Keratinocyte (primary cell): ENCODE measurements at regions not wholly inside any gene's neighbourhood (a gene's known extent, or its start where the extent isn't known, plus 50 kb on each side); places are given as distances from the start of the nearest gene placed in this dataset.

Experiments
- DNase-seq: peaks from one replicate; pipeline ENCODE4 v3.0.0-alpha.2; 2011; ENCODE audit warnings: low read depth, missing footprints, low spot score
- FAIRE-seq: peaks from 2 replicates; lab custom pipeline; 2011; peaks lifted over from hg19 to GRCh38; lab: Jason Lieb, UNC
- H2AFZ ChIP-seq: 2 replicates; pipeline ENCODE4 v1.6.0; 2012; ENCODE audit warnings: low read length, control low read depth, inconsistent platforms; ENCODE audit not compliant: control insufficient read depth
- H3K27ac ChIP-seq: 2 replicates; pipeline ENCODE4 v1.5.1; 2011; ENCODE audit warnings: low read length; ENCODE audit not compliant: control insufficient read depth, insufficient read depth
- H3K27me3 ChIP-seq: 3 replicates; pipeline ENCODE4 v1.6.0; 2011; ENCODE audit warnings: low read length; ENCODE audit not compliant: control insufficient read depth, insufficient read depth; ENCODE audit errors: extremely low read depth
- H3K36me3 ChIP-seq, 2 experiments: 2 replicates in 1 of 2; 3 replicates in 1 of 2; pipeline ENCODE4 v1.5.1; 2011; ENCODE audit warnings: low read length in 2 of 2, mild to moderate bottlenecking in 1 of 2; ENCODE audit not compliant: control insufficient read depth in 2 of 2, insufficient read depth in 2 of 2; ENCODE audit errors: extremely low read depth in 1 of 2
- H3K4me1 ChIP-seq: 3 replicates; pipeline ENCODE4 v1.5.1; 2011; ENCODE audit warnings: low read length; ENCODE audit not compliant: control insufficient read depth, insufficient read depth; ENCODE audit errors: extremely low read depth
- H3K4me2 ChIP-seq: 3 replicates; pipeline ENCODE4 v1.6.0; 2011; ENCODE audit warnings: low read depth, low read length; ENCODE audit not compliant: control insufficient read depth, insufficient read depth; ENCODE audit errors: extremely low read depth
- H3K4me3 ChIP-seq, 3 experiments: fragments of 200-600 bp in 1 of 3; sonication (generic) in 1 of 3; 2 replicates in 2 of 3; 3 replicates in 1 of 3; pipeline ENCODE4 v1.5.1; 2011 to 2016; ENCODE audit warnings: low read length in 3 of 3, mild to moderate bottlenecking in 3 of 3, control low read depth in 2 of 3, inconsistent platforms in 1 of 3, low read depth in 1 of 3, mixed read lengths in 1 of 3, mixed run types in 1 of 3, moderate library complexity in 1 of 3; ENCODE audit not compliant: control insufficient read depth in 2 of 3, insufficient read depth in 2 of 3; ENCODE audit errors: extremely low read depth in 1 of 3
- H3K79me2 ChIP-seq: 2 replicates; pipeline ENCODE4 v1.6.0; 2012; ENCODE audit warnings: low read length; ENCODE audit not compliant: control insufficient read depth, insufficient read depth
- H3K9ac ChIP-seq: 3 replicates; pipeline ENCODE4 v1.6.0; 2011; ENCODE audit warnings: low read length; ENCODE audit not compliant: control insufficient read depth, insufficient read depth; ENCODE audit errors: extremely low read depth
- H3K9me1 ChIP-seq: 3 replicates; pipeline ENCODE4 v1.6.0; 2011; ENCODE audit warnings: low read length; ENCODE audit not compliant: control insufficient read depth, insufficient read depth; ENCODE audit errors: extremely low read depth
- H3K9me3 ChIP-seq: 2 replicates; pipeline ENCODE4 v1.5.1; 2012; ENCODE audit warnings: low read depth, low read length; ENCODE audit not compliant: control insufficient read depth
- H4K20me1 ChIP-seq: 3 replicates; pipeline ENCODE4 v1.6.0; 2011; ENCODE audit warnings: low read length; ENCODE audit not compliant: control insufficient read depth, insufficient read depth; ENCODE audit errors: extremely low read depth
- CTCF ChIP-seq, 3 experiments: IDR thresholded peaks in 1 of 3; conservative IDR thresholded peaks in 1 of 3; optimal IDR thresholded peaks in 1 of 3; 2 replicates in 2 of 3; 3 replicates in 1 of 3; pipeline versions ENCODE3 to v1.5.1; 2011; ENCODE audit warnings: low read length in 3 of 3, mild to moderate bottlenecking in 3 of 3, moderate library complexity in 2 of 3, control low read depth in 1 of 3, inconsistent platforms in 1 of 3; ENCODE audit not compliant: insufficient read depth in 2 of 3; ENCODE audit errors: extremely low read depth in 1 of 3
- EZH2 ChIP-seq: IDR thresholded peaks from one replicate; pipeline ENCODE4 v1.6.1; 2012; ENCODE audit warnings: inconsistent platforms, mild to moderate bottlenecking, low read length, moderate library complexity
- dilution Hi-C: fragments of 300-500 bp; cut with MboI; formaldehyde crosslinking; loops from one replicate; pipeline ENCODE4 v1.7.0; 2020; ENCODE audit warnings: low sequenced_read_pairs; ENCODE audit not compliant: extremely low pct_ligation_motif_present

- Histone ChIP-seq H3K79me2 (no peaks in the 10 kb centered on the region), H3K4me1 (no peaks in the 10 kb centered on the region), H3K36me3 (no peaks in the 10 kb centered on the region), H3K27me3 (no peaks in the 10 kb centered on the region), H3K9me1 (no peaks in the 10 kb centered on the region), H3K9me3 (no peaks in the 10 kb centered on the region), H3K4me2 (no peak overlapping the region), H3K9ac (no peak overlapping the region), H3K4me3 (no peak overlapping the region), H2AFZ (no peak overlapping the region), H4K20me1 (no peaks in the 10 kb centered on the region), H3K27ac (no peak overlapping the region)
- dilution Hi-C loops: no loop called here
- FAIRE-seq: no peak
- TF ChIP-seq EZH2: no peak
- TF ChIP-seq CTCF (optimal IDR thresholded peaks at IDR 0.05 in 1 of 3, IDR thresholded peaks at IDR 0.05 in 1 of 3, conservative IDR thresholded peaks at IDR 0.05 in 1 of 3; ENCODE audit: extremely low read depth in 1 of 3, insufficient read depth in 2 of 3, low read length in 3 of 3): no peak
- no peak for DNase-seq
These were observed 110.3 kb upstream of the TDRD3 start for GRCh38 chr13:60286707-60287106.

GRCh38 chr13:60288569-60288968 lies 108.5 kb upstream of the TDRD3 start:
- no peaks in the 10 kb centered on the region for H3K79me2 ChIP-seq
- H3K9me3 ChIP-seq: no peaks in the 10 kb centered on the region
- H3K9me1 ChIP-seq: no peaks in the 10 kb centered on the region
- H3K4me2 ChIP-seq: no peak overlapping the region
- H4K20me1 ChIP-seq: no peaks in the 10 kb centered on the region
- no peak overlapping the region for H3K27ac ChIP-seq
- no peak overlapping the region for H2AFZ ChIP-seq
- dilution Hi-C loops: no loop called here
- TF ChIP-seq CTCF (optimal IDR thresholded peaks at IDR 0.05 in 1 of 3, IDR thresholded peaks at IDR 0.05 in 1 of 3, conservative IDR thresholded peaks at IDR 0.05 in 1 of 3; ENCODE audit: extremely low read depth in 1 of 3, insufficient read depth in 2 of 3, low read length in 3 of 3): no peak
- no peak for TF ChIP-seq EZH2
- no peak overlapping the region for H3K4me3 ChIP-seq
- DNase-seq (no peak), FAIRE-seq (no peak)
- no peaks in the 10 kb centered on the region for H3K27me3 ChIP-seq
- no peaks in the 10 kb centered on the region for H3K4me1 ChIP-seq
- no peak overlapping the region for H3K9ac ChIP-seq
- H3K36me3 ChIP-seq: no peaks in the 10 kb centered on the region
